Endothelial cell of umbilical vein (primary cell): ENCODE measurements at regions not wholly inside any gene's neighbourhood (a gene's known extent, or its start where the extent isn't known, plus 50 kb on each side); places are given as distances from the start of the nearest gene placed in this dataset.

ENCODE experiments used
- FOS ChIP-seq: IDR thresholded peaks from 2 replicates; pipeline ENCODE4 v1.6.1; 2011; ENCODE audit warnings: mild to moderate bottlenecking, low read length, moderate library complexity, borderline replicate concordance; ENCODE audit not compliant: insufficient read depth
- TF ChIP-seq, protein P1 (sequence below), 2 donors: IDR thresholded peaks; 1 replicate in 1 of 2; 2 replicates in 1 of 2; pipeline ENCODE4 v1.5.1; 2011; ENCODE audit warnings: low read length in 2 of 2, mild to moderate bottlenecking in 2 of 2, moderate library complexity in 2 of 2, control low read depth in 1 of 2, inconsistent platforms in 1 of 2, low read depth in 1 of 2; ENCODE audit not compliant: insufficient read depth in 1 of 2; ENCODE audit errors: extremely low read depth in 1 of 2

DNA sequence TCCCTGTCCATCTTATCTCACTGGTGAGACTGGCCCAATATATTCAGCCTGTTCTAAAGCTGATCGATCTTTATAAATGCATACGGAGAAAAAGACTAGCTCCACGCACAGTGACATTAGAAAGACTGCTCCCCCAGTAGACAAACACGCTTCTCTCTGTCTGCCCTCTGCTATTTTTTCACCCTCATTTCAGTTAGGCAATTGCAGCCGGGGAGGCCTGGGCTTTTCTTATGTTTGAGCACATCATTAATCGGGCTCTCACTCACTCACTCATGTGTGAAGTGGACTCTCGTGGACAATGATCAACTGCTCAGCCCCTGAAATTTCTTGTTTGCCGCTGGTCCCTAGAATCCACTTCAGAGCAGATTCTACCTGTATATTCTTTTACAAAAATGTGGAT is 824.7 kb upstream of the TENM3 start:
- TF ChIP-seq, protein P1, sequence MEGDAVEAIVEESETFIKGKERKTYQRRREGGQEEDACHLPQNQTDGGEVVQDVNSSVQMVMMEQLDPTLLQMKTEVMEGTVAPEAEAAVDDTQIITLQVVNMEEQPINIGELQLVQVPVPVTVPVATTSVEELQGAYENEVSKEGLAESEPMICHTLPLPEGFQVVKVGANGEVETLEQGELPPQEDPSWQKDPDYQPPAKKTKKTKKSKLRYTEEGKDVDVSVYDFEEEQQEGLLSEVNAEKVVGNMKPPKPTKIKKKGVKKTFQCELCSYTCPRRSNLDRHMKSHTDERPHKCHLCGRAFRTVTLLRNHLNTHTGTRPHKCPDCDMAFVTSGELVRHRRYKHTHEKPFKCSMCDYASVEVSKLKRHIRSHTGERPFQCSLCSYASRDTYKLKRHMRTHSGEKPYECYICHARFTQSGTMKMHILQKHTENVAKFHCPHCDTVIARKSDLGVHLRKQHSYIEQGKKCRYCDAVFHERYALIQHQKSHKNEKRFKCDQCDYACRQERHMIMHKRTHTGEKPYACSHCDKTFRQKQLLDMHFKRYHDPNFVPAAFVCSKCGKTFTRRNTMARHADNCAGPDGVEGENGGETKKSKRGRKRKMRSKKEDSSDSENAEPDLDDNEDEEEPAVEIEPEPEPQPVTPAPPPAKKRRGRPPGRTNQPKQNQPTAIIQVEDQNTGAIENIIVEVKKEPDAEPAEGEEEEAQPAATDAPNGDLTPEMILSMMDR (IDR thresholded peaks at IDR 0.05; ENCODE audit: extremely low read depth in 1 of 2, insufficient read depth in 1 of 2, low read depth in 1 of 2, low read length in 2 of 2), result no peak
- TF ChIP-seq FOS, result no peak
